ENCODE measurements at regions not wholly inside any gene's neighbourhood (a gene's known extent, or its start where the extent isn't known, plus 50 kb on each side); places are given as distances from the start of the nearest gene placed in this dataset.

DNA sequence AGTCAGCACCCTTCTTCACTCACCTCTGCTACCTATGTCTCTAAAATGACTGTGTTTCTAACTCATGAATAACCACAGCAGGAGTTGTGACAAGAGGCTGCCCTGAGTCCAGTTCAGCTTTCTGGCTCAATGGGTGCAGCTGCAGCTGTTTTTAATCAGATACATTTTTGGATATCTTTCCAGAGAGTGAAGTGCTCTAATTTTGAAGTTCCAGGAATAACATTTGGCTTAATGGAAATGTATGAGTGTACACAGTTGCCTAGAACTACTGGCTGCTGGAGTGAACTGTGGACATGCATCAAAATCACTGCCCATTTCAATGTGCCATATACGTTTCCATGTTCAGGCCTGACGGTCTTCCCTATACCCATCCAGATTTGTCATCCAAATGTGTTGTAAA is 769.5 kb upstream of the ANO3 start:
- TF ChIP-seq EZH2 (IDR thresholded peaks at IDR 0.05; ENCODE audit: insufficient read depth, poor library complexity, severe bottlenecking) (no peak), EZH2phosphoT487 (IDR thresholded peaks at IDR 0.05; ENCODE audit: insufficient read depth, low read depth) (no peak)

All from GM23248 (cell line).